H1 (cell line): ENCODE measurements at regions not wholly inside any gene's neighbourhood (a gene's known extent, or its start where the extent isn't known, plus 50 kb on each side); places are given as distances from the start of the nearest gene placed in this dataset.

Experiments used
- BACH1 ChIP-seq: IDR thresholded peaks from 2 replicates; pipeline ENCODE4 v1.6.1; 2012; ENCODE audit warnings: low read length, improper control_type of control experiment
- HDAC2 ChIP-seq, 2 experiments: fragments of 300-600 bp in 1 of 2; sonication (generic) in 1 of 2; IDR thresholded peaks; 2 replicates each; pipeline ENCODE4 v1.6.1; 2011 to 2012; ENCODE audit warnings: low read depth in 2 of 2, low read length in 2 of 2, mild to moderate bottlenecking in 2 of 2, moderate library complexity in 2 of 2, borderline replicate concordance in 1 of 2, inconsistent platforms in 1 of 2
- YY1 ChIP-seq: IDR thresholded peaks from 2 replicates; pipeline ENCODE4 v1.6.1; 2011; ENCODE audit warnings: low read depth, mild to moderate bottlenecking, low read length

GRCh38 chr12:114253976-114254778, 151.8 kb downstream of the TBX5 start (continued):
- TF ChIP-seq BACH1 (no peak), YY1 (no peak), HDAC2 (IDR thresholded peaks at IDR 0.05; ENCODE audit: borderline replicate concordance in 1 of 2, low read depth in 2 of 2, low read length in 2 of 2) (no peak)
- TF ChIP-seq, all 59 proteins: peak for 0
